CD4-positive, alpha-beta T cell treated with Interferon gamma for 1 hour (primary cell): ENCODE measurements at regions not wholly inside any gene's neighbourhood (a gene's known extent, or its start where the extent isn't known, plus 50 kb on each side); places are given as distances from the start of the nearest gene placed in this dataset.
"Not testable (repeated sequence)": the region's sequence is repeated elsewhere in the genome, so short reads cannot be mapped to it uniquely, and the experiment has no call there.

Experiments
- DNase-seq: peaks from one replicate; pipeline ENCODE4 v3.0.0-alpha.2; 2020

- DNase-seq, result no peak
These were observed 106.8 kb downstream of the HRH4 start for GRCh38 chr18:24567199-24567598.

DNA sequence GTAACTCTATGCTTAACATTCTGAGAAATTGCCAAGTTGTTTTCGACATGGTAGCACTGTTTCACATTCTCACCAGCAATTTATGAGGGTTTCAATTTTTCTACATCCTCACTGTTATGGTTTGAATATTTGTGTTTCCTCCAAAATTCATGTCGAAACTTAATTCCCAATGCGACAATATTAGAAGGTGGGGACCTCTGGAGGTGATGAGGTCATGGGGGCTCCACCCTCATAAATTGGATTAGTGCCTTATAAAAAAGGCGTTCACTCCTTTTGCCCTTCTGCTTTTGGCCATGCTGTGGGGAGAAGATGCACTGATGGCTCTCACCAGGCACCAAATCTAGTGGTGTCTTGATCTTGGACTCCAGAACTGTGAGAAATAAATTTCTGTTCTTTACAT, 110.3 kb downstream of the HRH4 start:
- no peak for DNase-seq

GRCh38 chr18:24582771-24583170, 122.3 kb downstream of the HRH4 start:
- no peak for DNase-seq

GRCh38 chr18:24584205-24584604, 123.8 kb downstream of the HRH4 start:
- DNase-seq, result no peak

DNA sequence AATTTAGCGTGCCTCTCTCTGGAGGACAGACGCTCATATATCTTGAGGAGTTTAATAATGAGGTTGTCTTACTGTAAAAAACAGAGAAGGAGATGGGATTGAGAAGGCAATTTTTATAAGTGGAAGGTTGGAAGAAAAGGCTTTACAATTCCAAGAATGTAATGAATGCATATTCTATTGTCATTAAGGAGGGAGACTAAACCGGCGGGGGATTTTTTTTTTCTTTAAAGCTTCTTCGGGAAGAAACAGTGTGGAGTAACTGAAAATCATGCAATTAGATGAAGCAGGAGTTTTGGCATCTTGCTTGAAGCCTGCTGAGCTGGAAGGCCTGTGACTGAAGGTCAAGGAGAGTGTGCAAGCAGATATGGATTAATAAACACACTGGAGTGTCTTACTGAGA, 124.4 kb downstream of the HRH4 start:
- no peak for DNase-seq

- no peak for DNase-seq
These were observed 125.6 kb downstream of the HRH4 start for GRCh38 chr18:24585996-24586566.

- DNase-seq, result no peak
These were observed 126.4 kb downstream of the HRH4 start for GRCh38 chr18:24586662-24587360.

DNA sequence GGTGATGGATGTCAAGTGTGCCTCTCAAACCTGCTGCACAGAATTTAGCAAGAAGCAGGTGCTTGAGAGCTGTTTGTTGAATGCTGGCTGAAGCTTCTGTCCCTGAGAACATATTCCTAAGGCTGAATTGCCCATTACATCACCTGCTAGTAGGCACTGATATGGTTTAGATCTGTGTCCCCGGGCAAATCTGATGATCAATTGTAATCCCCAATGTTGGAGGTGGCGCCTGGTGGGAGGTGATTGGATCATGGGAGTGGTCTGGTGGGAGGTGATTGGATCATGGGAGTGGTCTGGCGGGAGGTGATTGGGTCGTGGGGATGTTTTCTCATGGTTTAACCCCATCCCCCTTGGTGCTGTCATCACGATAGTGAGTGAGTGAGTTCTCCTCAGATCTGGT, 128.0 kb downstream of the HRH4 start:
- no peak for DNase-seq

GRCh38 chr18:24590946-24591345, 130.5 kb downstream of the HRH4 start:
- no peak for DNase-seq

DNA sequence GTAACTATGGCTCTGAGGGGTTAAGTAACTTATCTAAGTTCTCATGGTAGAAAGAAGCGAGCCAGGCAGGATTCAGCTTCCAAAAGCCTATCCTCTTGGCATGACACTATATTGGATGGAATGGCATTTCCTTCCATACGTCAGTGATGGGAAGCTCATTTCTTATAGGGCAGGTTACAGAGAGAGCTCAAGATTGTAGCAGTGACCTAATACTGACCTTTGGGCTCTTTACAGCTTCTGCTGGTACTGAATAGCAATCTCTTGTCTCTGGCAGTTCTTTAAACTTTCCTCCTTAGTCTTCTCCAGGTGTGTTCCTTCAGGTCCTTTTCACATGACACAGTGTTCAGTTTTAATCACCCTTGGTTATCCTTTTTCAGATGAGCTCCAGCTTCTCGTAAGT, 133.0 kb downstream of the HRH4 start:
- DNase-seq, result no peak

GRCh38 chr18:24593886-24594285, 133.4 kb downstream of the HRH4 start:
- DNase-seq, result no peak

GRCh38 chr18:24595561-24596031, 135.2 kb downstream of the HRH4 start:
- DNase-seq, result no peak

DNA sequence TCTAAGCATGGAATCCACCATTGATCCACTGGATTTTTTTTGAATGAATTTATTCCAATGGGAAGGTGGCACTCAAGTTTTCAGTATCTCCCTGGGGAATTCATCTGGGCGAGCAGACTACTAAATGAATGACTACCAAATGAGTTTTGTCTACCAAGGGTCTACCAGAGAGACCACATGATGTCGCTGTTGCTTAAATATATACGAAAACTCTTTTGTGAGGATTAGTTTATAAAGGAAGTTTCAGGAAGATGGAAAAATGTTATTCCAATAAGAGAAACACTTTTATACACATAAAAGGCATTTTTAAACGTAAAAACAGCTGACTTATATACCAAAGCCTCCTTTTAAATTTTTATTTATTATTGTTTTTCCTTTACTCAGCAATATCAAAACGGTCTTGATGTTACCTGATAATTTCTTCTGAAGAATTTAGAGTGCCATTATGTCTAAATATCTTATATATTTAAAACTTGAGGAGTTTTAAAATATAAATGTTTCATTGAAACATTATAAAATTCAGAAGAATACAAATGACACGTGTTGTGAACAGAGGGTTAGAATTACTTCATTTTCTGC, 139.7 kb downstream of the HRH4 start:
- no peak for DNase-seq

GRCh38 chr18:24601585-24601984, 141.1 kb downstream of the HRH4 start:
- DNase-seq, result no peak

- no peak for DNase-seq
These were observed 141.8 kb downstream of the HRH4 start for GRCh38 chr18:24602201-24602600.

DNA sequence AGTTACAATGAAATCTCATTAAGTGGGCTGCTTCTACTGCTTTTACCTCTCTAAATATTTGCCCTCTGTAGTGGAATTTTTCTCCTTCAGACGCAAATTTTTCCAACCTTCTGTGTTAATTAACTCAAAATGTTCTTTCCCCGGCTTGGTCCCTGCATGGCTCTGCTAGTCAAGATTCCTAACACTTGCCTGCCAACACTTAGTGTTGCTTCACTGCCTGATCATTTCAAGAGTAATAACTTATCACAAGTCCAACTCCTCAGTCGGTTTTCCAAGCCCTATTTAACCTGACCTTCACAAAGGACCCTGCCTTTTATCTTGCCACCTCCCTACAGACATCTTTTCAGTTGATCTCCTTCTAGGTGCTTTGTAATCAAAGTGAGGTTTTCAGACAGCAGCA, 142.7 kb downstream of the HRH4 start:
- DNase-seq, result no peak

DNA sequence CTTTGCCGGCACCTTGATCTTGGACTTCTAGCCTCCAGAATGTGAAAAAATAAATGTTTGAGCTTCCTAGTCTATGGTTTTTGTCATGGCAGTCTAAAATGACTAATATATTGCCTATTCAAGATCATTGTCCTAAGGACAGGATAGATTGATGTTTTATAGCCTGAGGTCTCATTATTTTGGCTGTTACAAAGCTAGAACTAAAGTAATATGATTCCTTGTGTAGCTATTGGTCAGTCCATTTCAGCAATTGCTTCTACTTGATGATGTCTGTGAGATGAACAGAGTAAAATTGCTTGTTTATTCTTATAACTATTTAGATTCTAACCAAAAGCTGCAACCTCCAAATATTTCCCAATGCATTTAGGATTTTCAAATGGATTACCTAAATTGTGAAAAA, 145.0 kb downstream of the HRH4 start:
- DNase-seq, result no peak

GRCh38 chr18:24609254-24609653, 148.8 kb downstream of the HRH4 start:
- DNase-seq, result no peak

DNA sequence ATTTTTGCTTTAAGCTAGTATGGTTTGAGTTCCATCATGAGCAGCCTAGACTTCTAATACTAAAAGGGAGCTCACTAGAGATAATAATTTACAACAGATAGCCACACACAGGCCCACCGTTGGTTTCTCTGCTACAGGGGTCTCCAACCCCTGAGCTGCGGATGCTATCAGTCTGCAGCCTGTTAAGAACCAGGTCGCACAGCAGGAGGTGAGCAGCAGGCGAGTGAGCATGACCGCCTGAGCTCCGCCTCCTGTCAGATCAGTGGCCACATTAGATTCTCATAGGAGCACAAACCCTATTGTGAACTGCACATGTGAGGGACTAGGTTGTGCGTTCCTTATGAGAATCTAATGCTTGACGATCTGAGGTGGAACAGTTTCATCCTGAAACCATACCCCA, 150.6 kb downstream of the HRH4 start:
- no peak for DNase-seq

GRCh38 chr18:24613896-24614640, 153.6 kb downstream of the HRH4 start:
- no peak for DNase-seq

- DNase-seq, result no peak
These were observed 156.2 kb downstream of the HRH4 start for GRCh38 chr18:24616653-24617052.

GRCh38 chr18:24624421-24624820, 164.0 kb downstream of the HRH4 start:
- not testable (repeated sequence) for DNase-seq

DNA sequence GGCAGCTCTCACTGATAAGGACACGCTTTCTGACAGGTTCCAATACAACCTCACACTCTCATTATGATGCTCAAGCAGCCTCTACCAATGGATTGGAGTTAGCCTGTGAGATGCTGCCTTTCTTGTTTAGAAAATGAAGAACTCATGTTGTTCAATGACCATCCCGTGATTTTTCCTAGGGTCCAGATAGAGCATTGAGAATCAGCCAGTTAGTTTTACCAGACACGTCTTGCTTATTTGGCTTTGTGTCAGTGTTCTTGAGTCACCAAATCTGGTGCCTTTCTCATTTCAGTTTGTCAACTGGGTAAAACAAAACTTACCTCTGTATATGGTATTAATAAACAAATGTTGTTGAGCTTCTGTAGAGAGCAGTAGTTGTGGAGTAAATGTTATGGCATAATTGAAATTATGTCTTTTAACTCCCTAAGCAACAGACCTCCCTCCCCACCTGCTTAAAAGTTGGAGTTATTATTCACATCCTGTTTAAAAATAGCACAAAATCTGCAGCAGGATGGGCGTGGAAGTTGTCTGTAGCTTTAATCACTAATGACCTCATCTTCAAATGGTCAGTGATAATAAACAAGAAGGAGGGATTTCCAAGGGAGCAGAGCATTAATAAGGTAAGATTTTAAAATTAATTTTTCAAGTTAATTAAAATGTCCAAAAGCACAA, 167.3 kb downstream of the HRH4 start:
- DNase-seq, result no peak
